IPS-20b (cell line): ENCODE measurements at regions not wholly inside any gene's neighbourhood (a gene's known extent, or its start where the extent isn't known, plus 50 kb on each side); places are given as distances from the start of the nearest gene placed in this dataset.

ENCODE experiments used
- H3K27ac ChIP-seq: one replicate; pipeline ENCODE4 v1.5.1; 2013; ENCODE audit warnings: low read length
- H3K27me3 ChIP-seq: 2 replicates; pipeline ENCODE4 v1.6.1; 2013; ENCODE audit warnings: mild to moderate bottlenecking, low read length, inconsistent platforms; ENCODE audit not compliant: insufficient read depth
- H3K36me3 ChIP-seq: 2 replicates; pipeline ENCODE4 v1.6.1; 2013; ENCODE audit warnings: low read depth, mild to moderate bottlenecking, inconsistent platforms, low read length, moderate library complexity; ENCODE audit not compliant: insufficient read depth
- H3K4me1 ChIP-seq: 2 replicates; pipeline ENCODE4 v1.6.1; 2013; ENCODE audit warnings: mild to moderate bottlenecking, control low read depth, inconsistent platforms, low read length, moderate library complexity; ENCODE audit not compliant: insufficient read depth
- H3K4me3 ChIP-seq: 2 replicates; pipeline ENCODE4 v1.5.1; 2013; ENCODE audit warnings: mild to moderate bottlenecking, low read length, inconsistent platforms
- H3K9ac ChIP-seq: 2 replicates; pipeline ENCODE4 v1.6.1; 2013; ENCODE audit warnings: low read depth, mild to moderate bottlenecking, inconsistent platforms, low read length, moderate library complexity
- H3K9me3 ChIP-seq: 2 replicates; pipeline ENCODE4 v1.6.1; 2013; ENCODE audit warnings: mild to moderate bottlenecking, low read depth, low read length, inconsistent platforms; ENCODE audit not compliant: insufficient read depth

GRCh38 chr15:91604122-91604521, 249.4 kb upstream of the SLCO3A1 start:
- H3K9me3 ChIP-seq = no peaks in the 10 kb centered on the region
- H3K27ac ChIP-seq = no peak overlapping the region
- H3K27me3 ChIP-seq = no peaks in the 10 kb centered on the region
- H3K4me1 ChIP-seq = no peaks in the 10 kb centered on the region
- no peak overlapping the region for H3K9ac ChIP-seq
- H3K4me3 ChIP-seq = no peak overlapping the region
- no peaks in the 10 kb centered on the region for H3K36me3 ChIP-seq

GRCh38 chr15:91605576-91605975, 247.9 kb upstream of the SLCO3A1 start:
- Histone ChIP-seq H3K36me3 (no peaks in the 10 kb centered on the region), H3K9ac (no peak overlapping the region), H3K9me3 (no peaks in the 10 kb centered on the region), H3K4me3 (no peak overlapping the region), H3K27ac (no peak overlapping the region), H3K27me3 (no peaks in the 10 kb centered on the region), H3K4me1 (no peaks in the 10 kb centered on the region)

DNA sequence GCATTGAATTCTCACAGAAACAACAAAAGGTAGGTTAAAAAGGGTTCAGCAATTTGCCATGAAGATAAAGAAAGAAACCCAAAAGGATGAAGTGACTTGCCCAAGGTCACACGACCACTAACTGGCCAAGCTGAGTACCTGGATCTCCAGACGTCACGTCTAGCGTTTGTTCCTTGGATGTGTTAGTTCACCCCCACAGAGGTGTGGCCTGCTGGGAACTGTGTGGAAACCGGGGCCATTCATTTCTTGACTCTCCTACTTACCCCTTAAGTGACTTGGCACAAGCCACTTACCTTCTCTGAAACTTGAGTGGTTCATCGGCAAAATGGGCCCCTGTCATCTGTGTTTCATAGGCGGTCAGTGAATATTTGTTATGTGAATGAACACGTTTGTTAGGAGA, 244.3 kb upstream of the SLCO3A1 start:
- no peak overlapping the region for H3K9ac ChIP-seq
- H3K27ac ChIP-seq = no peak overlapping the region
- no peak overlapping the region for H3K4me3 ChIP-seq
- H3K36me3 ChIP-seq = no peaks in the 10 kb centered on the region
- H3K9me3 ChIP-seq = no peaks in the 10 kb centered on the region
- no peaks in the 10 kb centered on the region for H3K27me3 ChIP-seq
- no peaks in the 10 kb centered on the region for H3K4me1 ChIP-seq

- Histone ChIP-seq H3K4me3 (no peak overlapping the region), H3K9ac (no peak overlapping the region), H3K4me1 (no peaks in the 10 kb centered on the region), H3K36me3 (no peaks in the 10 kb centered on the region), H3K27me3 (no peaks in the 10 kb centered on the region), H3K27ac (no peak overlapping the region), H3K9me3 (no peaks in the 10 kb centered on the region)
These were observed 243.5 kb upstream of the SLCO3A1 start for GRCh38 chr15:91609966-91610365.

- no peaks in the 10 kb centered on the region for H3K27me3 ChIP-seq
- no peaks in the 10 kb centered on the region for H3K9me3 ChIP-seq
- no peaks in the 10 kb centered on the region for H3K4me1 ChIP-seq
- H3K27ac ChIP-seq = no peak overlapping the region
- H3K9ac ChIP-seq = no peak overlapping the region
- H3K36me3 ChIP-seq = no peaks in the 10 kb centered on the region
- H3K4me3 ChIP-seq = no peak overlapping the region
These were observed 241.8 kb upstream of the SLCO3A1 start for GRCh38 chr15:91611561-91612323.

DNA sequence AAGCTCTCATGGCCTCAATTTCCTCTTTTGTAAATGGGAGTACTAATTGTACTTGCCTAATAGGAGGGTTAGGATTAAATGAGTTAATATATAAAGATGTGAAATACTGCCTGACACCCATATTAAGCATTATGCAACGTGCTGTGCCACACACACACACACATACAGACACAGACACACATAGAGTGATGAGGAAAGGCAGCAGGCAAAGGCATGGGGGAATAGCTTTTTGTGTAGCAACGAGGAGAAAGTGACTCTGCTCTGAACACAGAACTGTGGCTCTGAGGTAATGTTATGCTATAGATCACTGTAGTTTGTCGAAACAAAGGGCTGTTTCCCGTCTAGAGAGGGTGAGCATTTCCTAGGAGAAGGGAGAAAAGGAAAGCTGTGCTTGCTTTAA, 233.3 kb upstream of the SLCO3A1 start:
- Histone ChIP-seq H3K4me3 (no peak overlapping the region), H3K27me3 (no peaks in the 10 kb centered on the region), H3K4me1 (peaks cover 7% of the 10 kb centered on the region; the same call in 1 of the 2 replicates), H3K27ac (no peak overlapping the region), H3K9me3 (no peaks in the 10 kb centered on the region), H3K36me3 (no peaks in the 10 kb centered on the region), H3K9ac (no peak overlapping the region)

DNA sequence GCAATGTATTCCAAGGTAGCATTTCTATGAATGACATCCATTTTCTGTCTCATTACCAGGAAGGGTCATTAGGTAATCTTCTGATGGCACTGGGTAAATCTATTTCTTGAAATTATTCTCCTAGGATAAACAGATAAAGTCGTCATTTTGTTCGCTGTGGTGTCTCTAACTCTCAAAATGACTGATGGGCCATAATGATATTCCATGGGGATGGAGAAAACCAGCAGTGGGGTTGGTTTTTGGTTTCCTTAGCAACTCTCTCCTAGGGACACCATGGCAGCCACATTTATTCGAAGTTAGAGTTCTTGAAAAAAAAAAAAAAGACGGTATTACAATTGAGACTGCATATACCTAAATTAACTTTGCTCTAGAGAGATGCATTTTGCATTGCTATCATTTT, 231.3 kb upstream of the SLCO3A1 start:
- Histone ChIP-seq H3K27me3 (no peaks in the 10 kb centered on the region), H3K9ac (no peak overlapping the region), H3K4me3 (no peak overlapping the region), H3K36me3 (no peaks in the 10 kb centered on the region), H3K9me3 (no peaks in the 10 kb centered on the region), H3K4me1 (peaks cover 7% of the 10 kb centered on the region; the same call in 1 of the 2 replicates), H3K27ac (no peak overlapping the region)

GRCh38 chr15:91622711-91623342, 230.7 kb upstream of the SLCO3A1 start:
- no peaks in the 10 kb centered on the region for H3K27me3 ChIP-seq

GRCh38 chr15:91624353-91624968, 229.0 kb upstream of the SLCO3A1 start:
- H3K4me1 ChIP-seq = peaks cover 7% of the 10 kb centered on the region; the same call in 1 of the 2 replicates

More at GRCh38 chr15:91622711-91623342, 230.7 kb upstream of the SLCO3A1 start:
- Histone ChIP-seq H3K9ac (no peak overlapping the region), H3K4me3 (no peak overlapping the region), H3K9me3 (no peaks in the 10 kb centered on the region), H3K36me3 (no peaks in the 10 kb centered on the region), H3K4me1 (peaks cover 7% of the 10 kb centered on the region; the same call in 1 of the 2 replicates), H3K27ac (no peak overlapping the region)

DNA sequence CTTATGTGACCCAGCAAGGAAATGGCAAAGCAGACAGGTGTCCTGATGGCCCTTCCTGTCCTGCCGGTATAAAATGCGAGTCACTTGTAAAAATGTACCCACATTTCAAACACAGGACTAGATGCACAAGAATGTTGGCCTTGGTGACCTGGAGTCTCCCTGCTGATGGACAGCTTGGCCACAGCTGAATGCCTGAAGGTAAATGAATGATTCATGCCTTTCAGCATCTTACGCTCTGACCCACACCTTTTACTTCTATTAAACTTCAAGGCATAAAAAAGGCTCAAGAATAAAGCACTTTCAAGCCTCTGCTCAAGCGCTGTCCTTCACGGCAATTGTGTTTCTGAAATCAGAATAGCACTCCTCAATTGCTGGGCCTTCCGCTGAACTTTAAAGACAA, 228.0 kb upstream of the SLCO3A1 start:
- H3K27ac ChIP-seq = no peak overlapping the region
- no peak overlapping the region for H3K4me3 ChIP-seq

More at GRCh38 chr15:91624353-91624968, 229.0 kb upstream of the SLCO3A1 start:
- Histone ChIP-seq H3K27ac (no peak overlapping the region), H3K27me3 (no peaks in the 10 kb centered on the region), H3K36me3 (no peaks in the 10 kb centered on the region), H3K9ac (no peak overlapping the region), H3K4me3 (no peak overlapping the region), H3K9me3 (no peaks in the 10 kb centered on the region)

DNA sequence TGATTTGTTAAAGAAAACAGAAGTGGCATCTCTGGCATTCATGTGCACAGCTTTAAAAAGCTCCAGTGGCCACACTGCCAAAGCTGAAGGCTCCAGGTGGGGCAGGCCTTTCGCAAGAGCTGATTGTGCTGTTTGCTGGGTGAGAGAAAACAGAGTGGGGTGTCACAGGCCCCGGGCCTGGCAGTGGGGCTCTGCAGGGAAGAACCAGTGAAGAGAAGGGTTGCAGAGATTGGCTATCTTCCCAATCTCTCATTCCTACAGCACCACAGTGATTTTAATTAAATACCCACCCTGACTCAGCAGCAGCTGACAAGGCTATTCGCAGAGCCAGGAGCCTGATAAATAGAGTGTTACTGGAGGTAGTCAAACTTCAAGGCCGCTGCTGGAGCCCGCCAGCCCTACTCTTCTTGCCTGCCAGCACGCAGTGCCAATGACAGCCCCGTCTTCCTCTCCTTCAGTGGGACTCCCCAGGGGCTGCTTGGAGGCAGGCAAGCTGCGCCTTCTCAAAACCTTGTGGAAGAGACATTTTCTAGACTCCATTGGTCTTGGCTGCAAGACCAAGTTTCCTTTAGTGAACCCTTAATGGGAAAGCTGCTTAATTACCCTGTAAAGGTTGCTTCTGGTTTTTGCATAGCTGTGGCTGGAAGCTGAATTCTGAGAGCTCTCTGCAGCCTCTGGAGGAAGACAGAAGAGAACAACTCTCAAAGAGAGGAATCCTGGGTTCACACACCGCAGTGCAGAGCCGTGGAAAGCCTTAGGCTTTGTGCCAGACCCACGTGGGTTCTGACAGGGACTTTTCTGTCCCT, 225.8 kb upstream of the SLCO3A1 start:
- Histone ChIP-seq H3K4me3 (no peak overlapping the region), H3K27ac (no peak overlapping the region), H3K4me1 (peaks cover 3% of the 10 kb centered on the region; the same call in 1 of the 2 replicates), H3K9ac (no peak overlapping the region), H3K27me3 (no peaks in the 10 kb centered on the region), H3K9me3 (no peaks in the 10 kb centered on the region), H3K36me3 (no peaks in the 10 kb centered on the region)

More for the DNA sequence above, 228.0 kb upstream of the SLCO3A1 start:
- Histone ChIP-seq H3K9ac (no peak overlapping the region), H3K4me1 (peaks cover 5% of the 10 kb centered on the region; the same call in 1 of the 2 replicates), H3K36me3 (no peaks in the 10 kb centered on the region), H3K9me3 (no peaks in the 10 kb centered on the region), H3K27me3 (no peaks in the 10 kb centered on the region)
